Ramos (cell line): ENCODE measurements at regions not wholly inside any gene's neighbourhood (a gene's known extent, or its start where the extent isn't known, plus 50 kb on each side); places are given as distances from the start of the nearest gene placed in this dataset.

Experiments
- in situ Hi-C: fragments of 300-500 bp; cut with MboI; formaldehyde crosslinking; loops from one replicate; pipeline ENCODE4 v1.14.3; 2022; ENCODE audit warnings: low sequenced_read_pairs; ENCODE audit not compliant: unreplicated experiment

- in situ Hi-C loops = no loop called here
Observed at GRCh38 chr9:110103257-110103656, 104.7 kb downstream of the C9orf152 start.

GRCh38 chr9:110104261-110104809 lies 103.6 kb downstream of the C9orf152 start:
- in situ Hi-C loops = no loop called here

GRCh38 chr9:110105107-110105506 lies 102.9 kb downstream of the C9orf152 start:
- in situ Hi-C loops = no loop called here

- in situ Hi-C loops = no loop called here
Observed at GRCh38 chr9:110106661-110107060, 101.3 kb downstream of the C9orf152 start.

- in situ Hi-C loops = no loop called here
Observed at GRCh38 chr9:110109333-110110092, 98.4 kb downstream of the C9orf152 start.

- in situ Hi-C loops = no loop called here
Observed at GRCh38 chr9:110110154-110110553, 97.8 kb downstream of the C9orf152 start.

DNA sequence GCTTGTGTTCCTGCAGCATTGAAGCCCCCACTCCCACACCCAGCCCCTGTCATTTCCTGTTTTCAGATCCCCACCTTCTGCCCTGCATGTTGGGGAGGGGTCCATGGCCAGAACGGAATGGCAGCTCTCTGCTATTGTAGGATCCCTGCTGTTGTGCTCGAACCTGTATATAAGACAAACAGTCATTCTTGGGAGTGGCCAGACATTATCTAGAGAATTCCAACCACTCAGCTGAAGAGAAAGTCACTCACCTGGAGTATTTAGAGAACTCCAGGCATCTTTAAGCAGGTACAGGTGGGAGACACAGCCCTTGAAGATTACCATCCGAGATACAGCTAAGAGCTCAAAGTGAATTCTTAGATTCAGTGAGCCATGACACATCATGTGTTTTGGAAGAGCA lies 96.1 kb downstream of the C9orf152 start:
- in situ Hi-C loops = no loop called here

DNA sequence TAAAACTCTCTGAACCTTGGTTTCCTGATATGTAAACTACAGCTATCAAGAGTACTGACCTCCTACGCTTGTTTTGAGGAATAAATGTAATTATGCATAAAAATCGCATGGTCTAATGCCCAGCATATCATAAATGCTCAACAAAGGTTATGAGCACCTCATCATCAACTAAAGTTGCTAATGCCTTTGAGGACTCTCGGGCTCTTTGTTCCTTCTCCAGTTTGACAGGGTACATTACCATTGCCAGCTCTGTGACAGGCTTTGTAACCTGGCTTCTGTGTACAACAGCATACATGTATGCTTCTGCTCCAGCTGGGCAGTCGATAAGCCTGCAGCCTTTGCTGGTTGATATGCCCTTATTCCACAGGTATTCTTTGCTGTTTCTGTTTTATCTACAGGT lies 95.2 kb downstream of the C9orf152 start:
- in situ Hi-C loops = no loop called here

DNA sequence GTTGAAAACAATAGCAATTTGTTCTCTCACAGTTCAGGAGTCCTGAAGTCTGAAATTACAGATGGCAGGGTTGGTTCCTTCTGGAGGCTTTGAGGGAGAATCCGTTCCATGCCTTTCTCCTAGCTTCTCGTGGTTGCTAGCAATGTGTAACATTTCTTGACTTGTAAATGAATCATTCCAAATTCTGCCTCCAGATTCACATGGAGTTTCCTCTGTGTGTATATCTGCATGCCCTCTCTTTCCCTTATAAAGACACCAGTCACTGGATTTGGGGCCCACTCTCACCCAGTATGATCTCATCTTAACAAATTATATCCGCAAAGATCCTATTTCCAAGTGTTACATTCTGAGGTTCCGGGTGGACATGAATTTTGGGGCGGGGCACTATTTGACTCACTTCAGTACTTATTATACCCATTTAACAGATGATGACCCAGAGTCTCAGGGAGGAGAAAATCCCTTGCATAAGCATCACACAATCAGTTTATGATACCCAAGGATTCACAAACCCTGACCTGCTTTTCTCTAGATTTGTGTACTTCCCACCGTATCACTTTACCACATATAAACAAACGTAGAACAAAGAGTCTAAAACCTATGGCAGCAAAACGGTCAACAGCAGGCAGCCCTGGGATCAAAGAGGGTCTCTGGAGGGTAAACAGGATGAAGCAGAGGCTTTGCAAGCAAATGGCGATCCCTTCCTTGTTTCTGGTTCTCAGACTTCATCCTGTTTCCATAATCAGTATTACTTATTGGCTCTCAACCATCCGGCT lies 93.7 kb downstream of the C9orf152 start:
- in situ Hi-C loops = no loop called here

- in situ Hi-C loops = no loop called here
Observed at GRCh38 chr9:110114859-110115201, 93.1 kb downstream of the C9orf152 start.

- in situ Hi-C loops = no loop called here
Observed at GRCh38 chr9:110115341-110115820, 92.6 kb downstream of the C9orf152 start.

- in situ Hi-C loops = no loop called here
Observed at GRCh38 chr9:110115826-110116542, 92.0 kb downstream of the C9orf152 start.

DNA sequence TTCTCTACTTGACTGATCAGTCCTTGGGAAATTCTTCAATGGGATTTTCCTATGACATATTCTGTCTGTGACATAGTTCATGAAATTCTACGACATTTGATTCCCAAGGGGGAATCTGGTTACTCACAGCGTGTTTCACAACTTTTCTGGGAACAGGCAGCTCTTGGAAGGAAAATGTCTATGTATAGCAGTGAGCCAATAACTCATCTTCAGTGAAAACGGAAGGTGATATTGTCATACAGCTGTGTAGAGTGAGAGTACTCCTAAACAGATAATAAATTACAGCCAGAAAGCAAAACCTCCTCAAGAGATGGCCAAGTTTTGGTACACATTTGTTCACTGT lies 91.4 kb downstream of the C9orf152 start:
- in situ Hi-C loops = no loop called here

DNA sequence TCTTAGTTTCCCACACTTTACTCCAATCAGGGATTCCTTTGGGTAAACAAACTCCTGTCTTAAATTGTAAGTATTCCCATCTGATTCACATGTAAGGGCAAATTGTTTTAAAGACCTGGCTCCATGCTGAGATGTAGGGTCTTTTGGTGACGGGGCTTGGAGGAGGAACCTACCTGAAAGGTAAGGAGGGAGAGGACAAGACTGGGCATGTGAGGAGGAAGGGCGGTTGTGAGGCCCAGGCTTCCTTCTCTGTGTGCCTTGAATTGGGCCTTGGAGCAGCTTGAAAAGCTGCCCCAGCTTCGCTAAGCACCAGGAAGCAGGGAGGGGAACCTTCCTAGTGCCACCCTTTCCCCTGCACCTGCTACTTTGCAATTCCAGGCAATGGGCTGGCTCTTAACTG lies 86.8 kb downstream of the C9orf152 start:
- in situ Hi-C loops = no loop called here

- in situ Hi-C loops = no loop called here
Observed at GRCh38 chr9:110123341-110124095, 84.4 kb downstream of the C9orf152 start.

GRCh38 chr9:110124439-110124838 lies 83.5 kb downstream of the C9orf152 start:
- in situ Hi-C loops = no loop called here

DNA sequence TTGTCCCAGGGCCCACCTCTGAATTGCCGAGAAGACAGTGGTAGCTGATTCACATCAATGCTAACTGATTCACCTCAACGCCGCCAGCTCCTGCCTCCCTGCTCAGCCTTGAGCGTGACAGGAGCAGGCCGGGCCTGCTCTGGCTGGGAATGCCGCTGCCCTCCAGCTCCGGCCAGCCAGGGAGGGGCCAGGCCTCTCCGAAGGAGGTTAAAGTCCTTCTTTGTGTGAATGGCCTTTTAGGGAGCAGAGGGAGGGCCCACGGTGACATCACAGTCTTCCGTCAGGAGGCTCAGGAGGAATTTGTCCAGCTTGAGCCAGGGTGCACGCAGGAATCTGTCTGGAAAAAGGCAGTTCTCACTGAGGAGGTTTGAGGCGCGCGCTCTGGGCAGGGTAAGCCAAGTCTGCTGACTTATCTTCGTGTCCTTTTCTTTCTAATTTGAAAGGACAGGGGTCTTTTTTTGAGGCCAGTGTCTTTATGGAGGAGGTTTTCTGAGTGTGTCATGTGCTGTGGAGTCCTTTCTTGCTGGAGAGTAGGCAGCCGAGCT lies 82.7 kb downstream of the C9orf152 start:
- in situ Hi-C loops = no loop called here

DNA sequence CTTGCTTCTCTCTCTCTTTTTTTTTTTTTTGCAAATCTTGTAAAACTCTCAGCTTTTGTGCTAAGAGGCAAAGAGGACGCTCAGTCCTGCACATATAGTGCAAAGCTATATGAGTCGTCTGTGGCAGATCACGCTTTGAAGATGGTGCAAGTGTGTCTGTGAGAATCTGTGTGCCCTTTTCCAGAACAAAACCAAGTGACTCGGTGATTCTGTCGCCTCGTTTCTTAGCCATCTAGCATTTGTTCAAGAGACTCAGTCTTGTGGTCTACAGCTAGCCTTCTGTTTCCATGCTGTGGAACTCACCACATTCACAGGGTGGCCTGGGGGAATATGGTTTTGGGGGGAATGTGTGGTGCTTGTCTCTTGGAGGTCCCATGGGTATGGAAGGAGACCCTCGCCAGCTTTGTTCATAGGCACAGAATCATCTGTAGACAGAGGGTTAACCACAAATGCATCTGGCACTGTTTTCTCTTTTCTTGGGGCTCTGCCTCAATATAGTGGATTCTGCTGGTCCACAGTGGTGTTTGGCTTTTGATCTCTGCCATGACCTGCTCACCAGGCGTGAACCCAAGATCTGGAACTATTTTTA lies 82.1 kb downstream of the C9orf152 start:
- in situ Hi-C loops = no loop called here

DNA sequence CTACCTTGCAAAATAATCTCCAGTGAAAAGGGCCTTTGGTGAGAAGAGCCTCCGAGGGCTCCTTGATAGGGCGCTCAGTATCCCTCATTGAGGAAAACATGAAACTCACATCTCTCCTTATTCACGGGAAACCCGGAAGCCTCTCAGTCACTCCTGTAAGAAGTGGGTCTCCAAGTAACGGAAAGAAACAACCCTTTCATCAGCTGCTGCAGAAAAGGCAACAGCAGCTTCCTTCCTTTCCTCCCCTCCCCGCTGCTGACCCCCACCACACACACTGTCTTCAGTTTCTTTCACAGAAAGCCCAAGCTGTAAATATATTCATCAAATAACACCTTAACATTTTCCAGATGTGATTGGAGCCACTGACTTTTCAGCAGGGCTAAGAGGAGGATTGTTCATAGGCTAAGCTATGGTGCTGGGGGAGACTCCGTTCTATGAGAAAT lies 81.4 kb downstream of the C9orf152 start:
- in situ Hi-C loops = no loop called here
